ENCODE measurements at regions not wholly inside any gene's neighbourhood (a gene's known extent, or its start where the extent isn't known, plus 50 kb on each side); places are given as distances from the start of the nearest gene placed in this dataset.

GRCh38 chr1:232512712-232513111, 117.2 kb downstream of the SIPA1L2 start:
- no peak for TF ChIP-seq CTCF (IDR thresholded peaks at IDR 0.05; ENCODE audit: insufficient read depth in 1 of 2, low read depth in 1 of 2, low read length in 1 of 2, severe bottlenecking in 1 of 2, unreplicated experiment in 1 of 2)
- Mint-ChIP-seq H3K27me3 (ENCODE audit: insufficient read depth, unreplicated experiment) (no peaks in the 10 kb centered on the region), H3K36me3 (ENCODE audit: insufficient read depth, unreplicated experiment) (no peaks in the 10 kb centered on the region), H3K4me1 (ENCODE audit: low read depth, unreplicated experiment) (peaks cover 8% of the 10 kb centered on the region), H3K9me3 (ENCODE audit: unreplicated experiment) (no peaks in the 10 kb centered on the region), H3K4me3 (ENCODE audit: unreplicated experiment) (no peak overlapping the region), H3K27ac (ENCODE audit: unreplicated experiment) (no peak overlapping the region)
- no peaks in the 10 kb centered on the region for H3K4me1 ChIP-seq
- DNase-seq = no peak
- no peaks in the 10 kb centered on the region; the same call in 1 of the 2 replicates for H3K27me3 ChIP-seq (replicated peaks; ENCODE audit: control insufficient read depth, insufficient read depth, low read length)
- H3K4me3 ChIP-seq (ENCODE audit: low read depth, low read length) = no peak overlapping the region
- CTCF ChIA-PET = no interaction called here
- no TSS peak for BruUV-seq (replicated peaks)
- intact Hi-C loops (cut with micrococcal nuclease; ENCODE audit: unreplicated experiment) = no loop called here
- H3K36me3 ChIP-seq (ENCODE audit: control insufficient read depth, insufficient read depth, low read length) = no peaks in the 10 kb centered on the region
- H3K9me3 ChIP-seq = no peaks in the 10 kb centered on the region
- POLR2A ChIA-PET = no interaction called here

- H3K9me3 Mint-ChIP-seq (ENCODE audit: unreplicated experiment) = no peaks in the 10 kb centered on the region
- no peak overlapping the region for H3K27ac Mint-ChIP-seq (ENCODE audit: unreplicated experiment)
- no peak overlapping the region for H3K4me3 Mint-ChIP-seq (ENCODE audit: unreplicated experiment)
- DNase-seq = no peak
- Histone ChIP-seq H3K36me3 (ENCODE audit: control insufficient read depth, insufficient read depth, low read length) (no peaks in the 10 kb centered on the region), H3K4me1 (no peaks in the 10 kb centered on the region), H3K4me3 (ENCODE audit: low read depth, low read length) (no peak overlapping the region), H3K27me3 (replicated peaks; ENCODE audit: control insufficient read depth, insufficient read depth, low read length) (no peaks in the 10 kb centered on the region; the same call in 1 of the 2 replicates), H3K9me3 (no peaks in the 10 kb centered on the region)
- CTCF ChIA-PET = no interaction called here
- intact Hi-C loops (cut with micrococcal nuclease; ENCODE audit: unreplicated experiment) = no loop called here
- no TSS peak for BruUV-seq (replicated peaks)
- H3K27me3 Mint-ChIP-seq (ENCODE audit: insufficient read depth, unreplicated experiment) = no peaks in the 10 kb centered on the region
- peaks cover 8% of the 10 kb centered on the region for H3K4me1 Mint-ChIP-seq (ENCODE audit: low read depth, unreplicated experiment)
- no peaks in the 10 kb centered on the region for H3K36me3 Mint-ChIP-seq (ENCODE audit: insufficient read depth, unreplicated experiment)
- no peak for TF ChIP-seq CTCF (IDR thresholded peaks at IDR 0.05; ENCODE audit: insufficient read depth in 1 of 2, low read depth in 1 of 2, low read length in 1 of 2, severe bottlenecking in 1 of 2, unreplicated experiment in 1 of 2)
- POLR2A ChIA-PET = no interaction called here
Measured at GRCh38 chr1:232511172-232511571, 118.8 kb downstream of the SIPA1L2 start.

GRCh38 chr1:232510367-232511110, 119.4 kb downstream of the SIPA1L2 start:
- Mint-ChIP-seq H3K9me3 (ENCODE audit: unreplicated experiment) (no peaks in the 10 kb centered on the region), H3K4me3 (ENCODE audit: unreplicated experiment) (no peak overlapping the region), H3K27ac (ENCODE audit: unreplicated experiment) (no peak overlapping the region), H3K27me3 (ENCODE audit: insufficient read depth, unreplicated experiment) (no peaks in the 10 kb centered on the region), H3K36me3 (ENCODE audit: insufficient read depth, unreplicated experiment) (no peaks in the 10 kb centered on the region), H3K4me1 (ENCODE audit: low read depth, unreplicated experiment) (peaks cover 2% of the 10 kb centered on the region)
- ChIA-PET POLR2A (no interaction called here), CTCF (no interaction called here)
- H3K27me3 ChIP-seq (replicated peaks; ENCODE audit: control insufficient read depth, insufficient read depth, low read length) = no peaks in the 10 kb centered on the region; the same call in 1 of the 2 replicates
- intact Hi-C loops (cut with micrococcal nuclease; ENCODE audit: unreplicated experiment) = no loop called here
- H3K9me3 ChIP-seq = no peaks in the 10 kb centered on the region
- H3K4me1 ChIP-seq = no peaks in the 10 kb centered on the region
- TF ChIP-seq CTCF (IDR thresholded peaks at IDR 0.05; ENCODE audit: insufficient read depth in 1 of 2, low read depth in 1 of 2, low read length in 1 of 2, severe bottlenecking in 1 of 2, unreplicated experiment in 1 of 2) = no peak
- H3K4me3 ChIP-seq (ENCODE audit: low read depth, low read length) = no peak overlapping the region
- no TSS peak for BruUV-seq (replicated peaks)
- DNase-seq = no peak
- H3K36me3 ChIP-seq (ENCODE audit: control insufficient read depth, insufficient read depth, low read length) = no peaks in the 10 kb centered on the region
